Peyer's patch (tissue), 4 donors: ENCODE measurements at regions not wholly inside any gene's neighbourhood (a gene's known extent, or its start where the extent isn't known, plus 50 kb on each side); places are given as distances from the start of the nearest gene placed in this dataset.

Source experiments
- DNase-seq, 3 donors: peaks; one replicate each; pipeline ENCODE4 v3.0.0-alpha.2; 2017 to 2019
- H3K27ac ChIP-seq, 4 donors: fragments of 200-600 bp; sonication (generic); one replicate each; pipeline ENCODE4 v1.5.1; 2016 to 2019
- H3K27me3 ChIP-seq, 2 donors: fragments of 200-600 bp; sonication (generic); one replicate each; pipeline ENCODE4 v1.5.1; 2019
- H3K36me3 ChIP-seq, 3 donors: fragments of 200-600 bp; sonication (generic); one replicate each; pipeline ENCODE4 v1.5.1; 2016 to 2019
- H3K4me1 ChIP-seq, 4 donors: fragments of 200-600 bp; sonication (generic); one replicate each; pipeline ENCODE4 v1.5.1; 2016 to 2019
- H3K4me3 ChIP-seq, 4 donors: fragments of 200-600 bp; sonication (generic); 1 replicate in 3 of 4; 2 replicates in 1 of 4; pipeline ENCODE4 v1.5.1; 2016 to 2019; ENCODE audit warnings: mild to moderate bottlenecking in 1 of 4
- H3K9me3 ChIP-seq, 4 donors: fragments of 200-600 bp; sonication (generic); one replicate each; pipeline ENCODE4 v1.5.1; 2016 to 2019; ENCODE audit warnings: mild to moderate bottlenecking in 1 of 4
- POLR2A ChIP-seq, 2 donors: fragments of 450-650 bp; IDR thresholded peaks; one replicate each; pipeline ENCODE4 v1.5.1; 2017; ENCODE audit warnings: antibody characterized with exemption in 2 of 2, mild to moderate bottlenecking in 2 of 2, moderate library complexity in 2 of 2
- TF ChIP-seq, protein P1 (sequence below), 6 experiments: fragments of 450-650 bp in 4 of 6; fragments of 200-600 bp in 2 of 6; sonication (generic) in 1 of 6; IDR thresholded peaks; one replicate each; pipeline ENCODE4 v1.5.1; 2017 to 2019; ENCODE audit warnings: antibody characterized with exemption in 6 of 6, mild to moderate bottlenecking in 3 of 6, moderate library complexity in 1 of 6

DNA sequence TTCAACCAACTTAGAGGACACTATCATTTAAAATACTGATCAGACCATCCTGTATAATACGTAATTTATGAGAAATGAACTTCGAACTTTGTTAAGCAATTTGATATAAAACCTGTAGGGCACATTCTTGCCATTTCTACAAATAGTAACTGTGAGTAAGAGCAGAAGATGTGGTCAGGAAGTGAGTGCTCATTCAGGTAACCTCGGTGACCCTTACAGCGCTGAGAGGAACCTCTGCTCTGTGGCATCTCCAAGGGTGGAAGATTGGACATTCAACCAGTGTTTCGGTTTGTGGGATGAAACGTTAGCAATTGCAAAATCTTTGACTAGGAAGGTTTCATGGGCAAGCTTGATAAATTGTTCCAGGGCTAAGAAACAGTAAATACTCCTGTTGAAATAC is 194.8 kb upstream of the IRX2 start:
- DNase-seq, result no peak
- TF ChIP-seq, protein P1, sequence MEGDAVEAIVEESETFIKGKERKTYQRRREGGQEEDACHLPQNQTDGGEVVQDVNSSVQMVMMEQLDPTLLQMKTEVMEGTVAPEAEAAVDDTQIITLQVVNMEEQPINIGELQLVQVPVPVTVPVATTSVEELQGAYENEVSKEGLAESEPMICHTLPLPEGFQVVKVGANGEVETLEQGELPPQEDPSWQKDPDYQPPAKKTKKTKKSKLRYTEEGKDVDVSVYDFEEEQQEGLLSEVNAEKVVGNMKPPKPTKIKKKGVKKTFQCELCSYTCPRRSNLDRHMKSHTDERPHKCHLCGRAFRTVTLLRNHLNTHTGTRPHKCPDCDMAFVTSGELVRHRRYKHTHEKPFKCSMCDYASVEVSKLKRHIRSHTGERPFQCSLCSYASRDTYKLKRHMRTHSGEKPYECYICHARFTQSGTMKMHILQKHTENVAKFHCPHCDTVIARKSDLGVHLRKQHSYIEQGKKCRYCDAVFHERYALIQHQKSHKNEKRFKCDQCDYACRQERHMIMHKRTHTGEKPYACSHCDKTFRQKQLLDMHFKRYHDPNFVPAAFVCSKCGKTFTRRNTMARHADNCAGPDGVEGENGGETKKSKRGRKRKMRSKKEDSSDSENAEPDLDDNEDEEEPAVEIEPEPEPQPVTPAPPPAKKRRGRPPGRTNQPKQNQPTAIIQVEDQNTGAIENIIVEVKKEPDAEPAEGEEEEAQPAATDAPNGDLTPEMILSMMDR (IDR thresholded peaks at IDR 0.05), result no peak
- no peak for TF ChIP-seq POLR2A (IDR thresholded peaks at IDR 0.05)
- H3K9me3 ChIP-seq, result no peaks in the 10 kb centered on the region
- H3K36me3 ChIP-seq, result no peaks in the 10 kb centered on the region
- no peaks in the 10 kb centered on the region for H3K27me3 ChIP-seq
- no peaks in the 10 kb centered on the region for H3K4me1 ChIP-seq
- no peak overlapping the region for H3K27ac ChIP-seq
- no peak overlapping the region for H3K4me3 ChIP-seq

DNA sequence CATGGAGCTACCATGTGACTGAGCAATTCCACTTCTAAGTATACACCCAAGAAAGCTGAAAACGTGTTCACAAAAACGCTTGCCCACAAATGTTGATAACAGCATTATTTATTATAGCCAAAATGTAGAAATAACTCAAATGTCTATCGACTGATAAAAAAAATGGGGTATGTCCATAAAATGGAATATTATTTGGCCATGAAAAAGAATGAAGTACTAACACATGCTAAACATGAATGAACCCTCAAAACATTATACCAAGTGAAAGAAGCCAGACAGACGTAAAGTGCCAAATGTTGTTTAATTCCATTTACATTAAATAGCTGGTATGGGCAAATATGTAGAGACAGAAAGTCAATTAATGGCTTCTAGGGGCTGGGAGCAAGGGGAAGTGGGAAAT is 184.9 kb upstream of the IRX2 start:
- TF ChIP-seq POLR2A (IDR thresholded peaks at IDR 0.05), result no peak
- TF ChIP-seq, protein P1 (IDR thresholded peaks at IDR 0.05), result no peak
- peaks cover 0 to 3% (median 0%) of the 10 kb centered on the region in 4 donors for H3K9me3 ChIP-seq

DNA sequence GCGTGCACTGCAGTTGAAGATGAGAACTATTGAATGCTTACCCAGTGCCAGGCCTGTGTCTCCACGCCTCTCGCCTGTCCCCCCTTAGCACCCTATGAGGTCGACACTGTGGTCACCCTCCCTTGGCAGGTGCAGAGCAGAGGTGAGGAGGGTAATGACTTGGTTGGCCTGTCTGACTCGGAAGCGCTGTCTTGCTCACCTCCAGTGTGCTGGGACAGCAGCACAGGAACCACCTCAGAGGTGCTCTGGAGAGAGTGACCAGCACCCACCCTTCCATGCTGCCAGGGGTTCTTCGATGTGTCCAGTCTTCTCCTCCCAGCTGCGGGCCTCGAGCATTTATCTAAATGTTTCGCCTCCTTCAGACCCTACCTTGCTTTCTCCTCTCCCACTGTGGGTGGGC is 178.3 kb upstream of the IRX2 start:
- Histone ChIP-seq H3K4me1 (no peaks in the 10 kb centered on the region), H3K9me3 (peaks cover 0 to 3% (median 0%) of the 10 kb centered on the region in 4 donors), H3K27me3 (no peaks in the 10 kb centered on the region), H3K36me3 (no peaks in the 10 kb centered on the region), H3K27ac (no peak overlapping the region), H3K4me3 (no peak overlapping the region)
- TF ChIP-seq POLR2A (IDR thresholded peaks at IDR 0.05), result no peak
- TF ChIP-seq, protein P1 (IDR thresholded peaks at IDR 0.05), result no peak
- no peak for DNase-seq

More for the DNA sequence above, 184.9 kb upstream of the IRX2 start:
- Histone ChIP-seq H3K27me3 (no peaks in the 10 kb centered on the region), H3K36me3 (no peaks in the 10 kb centered on the region), H3K4me1 (no peaks in the 10 kb centered on the region), H3K27ac (no peak overlapping the region), H3K4me3 (no peak overlapping the region)
- no peak for DNase-seq

DNA sequence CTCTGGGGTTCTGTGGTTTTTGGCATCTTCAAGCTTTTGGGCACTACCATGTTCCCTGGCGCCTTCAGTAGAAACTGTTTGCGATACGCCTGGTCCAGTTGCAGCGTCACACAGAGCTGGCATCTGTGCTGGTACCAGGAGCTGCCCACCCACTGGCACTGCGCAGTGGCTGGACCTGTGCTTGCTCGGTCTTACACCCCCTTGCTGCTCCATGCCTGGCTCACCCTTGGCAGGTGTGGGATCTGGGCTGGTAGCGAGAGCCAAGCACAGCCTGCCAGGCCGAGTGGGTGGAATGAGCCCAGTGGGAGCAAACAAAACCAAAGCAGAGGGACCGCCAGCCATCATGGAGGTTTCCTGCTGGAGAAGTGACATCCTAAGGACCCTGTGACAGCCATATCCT is 170.2 kb upstream of the IRX2 start:
- Histone ChIP-seq H3K27ac (no peak overlapping the region), H3K4me1 (no peaks in the 10 kb centered on the region), H3K36me3 (no peaks in the 10 kb centered on the region), H3K27me3 (no peaks in the 10 kb centered on the region), H3K4me3 (no peak overlapping the region), H3K9me3 (peaks cover 0 to 3% (median 0%) of the 10 kb centered on the region in 4 donors)
- TF ChIP-seq, protein P1 (IDR thresholded peaks at IDR 0.05), result no peak
- TF ChIP-seq POLR2A (IDR thresholded peaks at IDR 0.05), result no peak
- no peak for DNase-seq

DNA sequence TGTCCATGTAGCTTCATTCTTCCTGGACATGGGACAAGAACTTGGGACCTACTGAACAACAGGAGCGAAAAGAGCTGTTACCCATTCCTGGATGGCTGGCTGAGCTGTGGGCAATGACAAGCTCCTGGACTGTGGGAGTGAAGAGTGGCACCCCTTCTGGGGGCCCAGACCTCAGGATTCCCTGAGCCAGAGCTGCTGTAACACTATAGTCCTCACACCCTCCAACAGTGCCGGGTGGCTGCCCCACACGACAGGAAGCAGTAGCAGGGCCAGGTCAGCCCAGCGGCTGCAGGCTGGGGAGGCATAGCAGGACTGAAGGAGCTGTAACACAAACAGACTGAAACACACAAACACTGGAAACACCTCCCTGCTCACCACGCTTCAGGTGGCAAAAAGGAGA is 169.7 kb upstream of the IRX2 start:
- Histone ChIP-seq H3K4me3 (no peak overlapping the region), H3K36me3 (no peaks in the 10 kb centered on the region), H3K4me1 (no peaks in the 10 kb centered on the region), H3K9me3 (peaks cover 0 to 3% (median 0%) of the 10 kb centered on the region in 4 donors), H3K27ac (no peak overlapping the region), H3K27me3 (no peaks in the 10 kb centered on the region)
- DNase-seq, result no peak
- no peak for TF ChIP-seq POLR2A (IDR thresholded peaks at IDR 0.05)
- TF ChIP-seq, protein P1 (IDR thresholded peaks at IDR 0.05), result no peak

DNA sequence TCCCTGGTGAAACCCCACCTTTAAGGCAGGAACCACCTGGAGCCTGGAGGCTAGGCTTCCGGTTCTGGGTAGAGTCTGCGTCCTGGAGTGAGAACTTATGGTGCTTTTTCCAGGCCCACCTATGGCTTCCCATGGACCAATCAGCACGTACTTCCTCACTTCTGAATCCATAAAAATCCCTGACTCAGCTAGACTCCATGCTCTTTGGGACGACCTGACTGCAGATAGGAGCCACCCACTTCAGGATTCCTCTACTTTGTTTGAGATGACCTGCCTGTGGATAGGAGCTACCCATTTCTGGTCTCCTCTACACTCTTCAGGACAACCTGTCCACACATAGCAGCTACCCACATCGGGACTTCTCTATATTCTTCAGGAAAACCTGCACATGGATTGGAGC is 168.8 kb upstream of the IRX2 start:
- no peak for DNase-seq
- H3K4me1 ChIP-seq, result no peaks in the 10 kb centered on the region
- no peak for TF ChIP-seq POLR2A (IDR thresholded peaks at IDR 0.05)
- TF ChIP-seq, protein P1 (IDR thresholded peaks at IDR 0.05), result no peak
- peaks cover 0 to 3% (median 0%) of the 10 kb centered on the region in 4 donors for H3K9me3 ChIP-seq
- no peaks in the 10 kb centered on the region for H3K36me3 ChIP-seq
- H3K27me3 ChIP-seq, result no peaks in the 10 kb centered on the region
- H3K4me3 ChIP-seq, result no peak overlapping the region
- H3K27ac ChIP-seq, result no peak overlapping the region
